ENCODE measurements at regions not wholly inside any gene's neighbourhood (a gene's known extent, or its start where the extent isn't known, plus 50 kb on each side); places are given as distances from the start of the nearest gene placed in this dataset.

DNA sequence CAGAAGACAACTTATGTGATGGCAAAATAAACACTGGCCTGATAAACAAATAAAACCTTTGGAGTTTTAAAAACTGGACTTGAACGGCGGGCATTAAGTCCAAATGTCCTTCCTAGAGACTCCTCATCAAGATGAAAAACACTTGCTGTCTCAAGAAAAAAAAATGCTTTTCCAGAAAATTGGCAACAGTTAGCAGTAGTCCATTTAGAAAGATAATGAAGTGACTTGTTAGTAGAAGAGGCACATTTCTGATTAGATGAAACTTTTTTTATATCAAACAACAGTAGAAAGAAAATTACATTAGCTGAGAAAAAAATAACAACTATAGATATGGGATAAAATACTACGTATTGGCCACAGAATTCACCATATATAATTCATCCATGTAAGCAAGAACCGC is 1750.7 kb upstream of the PCDH20 start:
- no peaks in the 10 kb centered on the region for H3K27me3 Mint-ChIP-seq (ENCODE audit: insufficient read depth, low read depth, poor library complexity)
- H3K4me3 ChIP-seq, result no peak overlapping the region
- H4K20me1 ChIP-seq (replicated peaks; ENCODE audit: insufficient read depth), result no peaks in the 10 kb centered on the region
- no peaks in the 10 kb centered on the region for H3K9me2 ChIP-seq (ENCODE audit: insufficient read depth)
- DNase-seq (ENCODE audit: low spot score) (no peak), ATAC-seq (no peak)
- no peak overlapping the region for H3K27ac ChIP-seq (ENCODE audit: low read depth)
- no peak overlapping the region for H2AFZ ChIP-seq
- peaks cover 15% of the 10 kb centered on the region for H3K4me1 ChIP-seq (ENCODE audit: insufficient read depth)
- no peak for TF ChIP-seq POLR2AphosphoS5 (IDR thresholded peaks at IDR 0.05; ENCODE audit: low read depth)
- TF ChIP-seq JUNB (IDR thresholded peaks at IDR 0.05; ENCODE audit: unreplicated experiment), result no peak
- TF ChIP-seq, protein P1, sequence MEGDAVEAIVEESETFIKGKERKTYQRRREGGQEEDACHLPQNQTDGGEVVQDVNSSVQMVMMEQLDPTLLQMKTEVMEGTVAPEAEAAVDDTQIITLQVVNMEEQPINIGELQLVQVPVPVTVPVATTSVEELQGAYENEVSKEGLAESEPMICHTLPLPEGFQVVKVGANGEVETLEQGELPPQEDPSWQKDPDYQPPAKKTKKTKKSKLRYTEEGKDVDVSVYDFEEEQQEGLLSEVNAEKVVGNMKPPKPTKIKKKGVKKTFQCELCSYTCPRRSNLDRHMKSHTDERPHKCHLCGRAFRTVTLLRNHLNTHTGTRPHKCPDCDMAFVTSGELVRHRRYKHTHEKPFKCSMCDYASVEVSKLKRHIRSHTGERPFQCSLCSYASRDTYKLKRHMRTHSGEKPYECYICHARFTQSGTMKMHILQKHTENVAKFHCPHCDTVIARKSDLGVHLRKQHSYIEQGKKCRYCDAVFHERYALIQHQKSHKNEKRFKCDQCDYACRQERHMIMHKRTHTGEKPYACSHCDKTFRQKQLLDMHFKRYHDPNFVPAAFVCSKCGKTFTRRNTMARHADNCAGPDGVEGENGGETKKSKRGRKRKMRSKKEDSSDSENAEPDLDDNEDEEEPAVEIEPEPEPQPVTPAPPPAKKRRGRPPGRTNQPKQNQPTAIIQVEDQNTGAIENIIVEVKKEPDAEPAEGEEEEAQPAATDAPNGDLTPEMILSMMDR (conservative IDR thresholded peaks at IDR 0.05; ENCODE audit: low read depth in 2 of 2), result no peak
- TF ChIP-seq ZNF462 (CRISPR knock-in tag; IDR thresholded peaks at IDR 0.05), result no peak
- no peak for TF ChIP-seq REST (IDR thresholded peaks at IDR 0.05; ENCODE audit: unreplicated experiment)
- TF ChIP-seq STAT1 (IDR thresholded peaks at IDR 0.05; ENCODE audit: unreplicated experiment), result no peak
- no peak for TF ChIP-seq EZH2 (IDR thresholded peaks at IDR 0.05; ENCODE audit: low read depth, unreplicated experiment)
- no peak for TF ChIP-seq NANOG (IDR thresholded peaks at IDR 0.05; ENCODE audit: borderline replicate concordance)
- no peak for TF ChIP-seq EZH2phosphoT487 (IDR thresholded peaks at IDR 0.05; ENCODE audit: unreplicated experiment)
- TF ChIP-seq ETS1 (IDR thresholded peaks at IDR 0.05), result no peak
- H3K4me3 Mint-ChIP-seq, result no peak overlapping the region
- no peaks in the 10 kb centered on the region for H3K36me3 ChIP-seq (ENCODE audit: insufficient read depth)
- H3K4me1 Mint-ChIP-seq, result peaks cover 25% of the 10 kb centered on the region
- no peaks in the 10 kb centered on the region for H3F3A ChIP-seq (replicated peaks; ENCODE audit: low read depth)
- no peaks in the 10 kb centered on the region for H3K9me3 Mint-ChIP-seq
- H3K36me3 Mint-ChIP-seq (ENCODE audit: low read depth), result no peaks in the 10 kb centered on the region
- no peaks in the 10 kb centered on the region for H3K27me3 ChIP-seq (ENCODE audit: insufficient read depth)
- no peaks in the 10 kb centered on the region for H3K79me2 ChIP-seq (replicated peaks; ENCODE audit: insufficient read depth)
- H3K27ac Mint-ChIP-seq, result peak overlapping the region; percentile 47; the same call in 1 of the 2 replicates
- no peak overlapping the region for H3K4me2 ChIP-seq

Measured in GM23338 (cell line).